ENCODE measurements at regions not wholly inside any gene's neighbourhood (a gene's known extent, or its start where the extent isn't known, plus 50 kb on each side); places are given as distances from the start of the nearest gene placed in this dataset.
A peak's percentile ranks its signal among the peaks of the same experiment; 100 is the strongest.

GRCh38 chr18:72122103-72122502, 422.0 kb downstream of the CBLN2 start:
- H3K27ac ChIP-seq (ENCODE audit: low read depth in 2 of 2, low read length in 2 of 2) = no peak overlapping the region
- no peak for TF ChIP-seq CTCF (IDR thresholded peaks at IDR 0.05; ENCODE audit: borderline replicate concordance, extremely low read depth, insufficient read depth)
- H3K9me3 ChIP-seq (ENCODE audit: control insufficient read depth in 2 of 3, insufficient read depth in 1 of 3, low read length in 3 of 3) = no peaks in the 10 kb centered on the region
- intact Hi-C loops (cut with DNase I) = no loop called here
- FAIRE-seq (peak; percentile 27), DNase-seq (no peak)
- no peaks in the 10 kb centered on the region for H3K27me3 ChIP-seq (ENCODE audit: control insufficient read depth, insufficient read depth, low read length)
- no peak overlapping the region for H3K9ac ChIP-seq (ENCODE audit: low read length in 3 of 3)
- H3K36me3 ChIP-seq (ENCODE audit: control insufficient read depth in 2 of 3, insufficient read depth in 3 of 3, low read length in 3 of 3) = no peaks in the 10 kb centered on the region
- H3K4me3 ChIP-seq (ENCODE audit: low read length in 3 of 3) = no peak overlapping the region
- H3K4me1 ChIP-seq (ENCODE audit: control insufficient read depth in 2 of 3, insufficient read depth in 2 of 3, low read depth in 1 of 3, low read length in 3 of 3) = no peaks in the 10 kb centered on the region

GRCh38 chr18:72119082-72119481, 425.1 kb downstream of the CBLN2 start:
- FAIRE-seq (no peak), DNase-seq (no peak)
- Histone ChIP-seq H3K36me3 (ENCODE audit: control insufficient read depth in 2 of 3, insufficient read depth in 3 of 3, low read length in 3 of 3) (no peaks in the 10 kb centered on the region), H3K9ac (ENCODE audit: low read length in 3 of 3) (no peak overlapping the region), H3K27ac (ENCODE audit: low read depth in 2 of 2, low read length in 2 of 2) (no peak overlapping the region), H3K4me3 (ENCODE audit: low read length in 3 of 3) (no peak overlapping the region), H3K27me3 (ENCODE audit: control insufficient read depth, insufficient read depth, low read length) (no peaks in the 10 kb centered on the region), H3K4me1 (ENCODE audit: control insufficient read depth in 2 of 3, insufficient read depth in 2 of 3, low read depth in 1 of 3, low read length in 3 of 3) (peaks cover 0 to 4% (median 0%) of the 10 kb centered on the region in 3 donors), H3K9me3 (ENCODE audit: control insufficient read depth in 2 of 3, insufficient read depth in 1 of 3, low read length in 3 of 3) (no peaks in the 10 kb centered on the region)
- intact Hi-C loops (cut with DNase I) = no loop called here
- TF ChIP-seq CTCF (IDR thresholded peaks at IDR 0.05; ENCODE audit: borderline replicate concordance, extremely low read depth, insufficient read depth) = no peak

GRCh38 chr18:72114801-72115594, 429.1 kb downstream of the CBLN2 start:
- H3K4me3 ChIP-seq (ENCODE audit: low read length in 3 of 3) = no peak overlapping the region
- DNase-seq (no peak), FAIRE-seq (no peak)
- H3K9ac ChIP-seq (ENCODE audit: low read length in 3 of 3) = no peak overlapping the region
- intact Hi-C loops (cut with DNase I) = no loop called here
- peaks cover 0 to 4% (median 0%) of the 10 kb centered on the region in 3 donors for H3K4me1 ChIP-seq (ENCODE audit: control insufficient read depth in 2 of 3, insufficient read depth in 2 of 3, low read depth in 1 of 3, low read length in 3 of 3)
- no peaks in the 10 kb centered on the region for H3K27me3 ChIP-seq (ENCODE audit: control insufficient read depth, insufficient read depth, low read length)
- no peaks in the 10 kb centered on the region for H3K9me3 ChIP-seq (ENCODE audit: control insufficient read depth in 2 of 3, insufficient read depth in 1 of 3, low read length in 3 of 3)
- no peak overlapping the region for H3K27ac ChIP-seq (ENCODE audit: low read depth in 2 of 2, low read length in 2 of 2)
- no peak for TF ChIP-seq CTCF (IDR thresholded peaks at IDR 0.05; ENCODE audit: borderline replicate concordance, extremely low read depth, insufficient read depth)
- no peaks in the 10 kb centered on the region for H3K36me3 ChIP-seq (ENCODE audit: control insufficient read depth in 2 of 3, insufficient read depth in 3 of 3, low read length in 3 of 3)
